Esophagus muscularis mucosa (tissue), 4 donors: ENCODE measurements at regions not wholly inside any gene's neighbourhood (a gene's known extent, or its start where the extent isn't known, plus 50 kb on each side); places are given as distances from the start of the nearest gene placed in this dataset.

Experiments used
- DNase-seq: peaks from one replicate; pipeline ENCODE4 v3.0.0-alpha.2; 2017; ENCODE audit errors: extremely low spot score
- H3K27ac ChIP-seq, 4 donors: fragments of 200-600 bp; sonication (generic); replicated peaks in 1 of 4; 1 replicate in 3 of 4; 2 replicates in 1 of 4; pipeline ENCODE4 v1.5.1; 2016 to 2019; ENCODE audit warnings: mild to moderate bottlenecking in 1 of 4
- H3K27me3 ChIP-seq, 4 donors: fragments of 200-600 bp; sonication (generic); one replicate each; pipeline versions ENCODE4 v1.5.1 to v1.6.0; 2016 to 2019
- H3K36me3 ChIP-seq, 4 donors: fragments of 200-600 bp; sonication (generic); one replicate each; pipeline ENCODE4 v1.5.1; 2016 to 2019
- H3K4me1 ChIP-seq, 4 donors: fragments of 200-600 bp; sonication (generic); one replicate each; pipeline ENCODE4 v1.5.1; 2016 to 2019
- H3K4me3 ChIP-seq, 4 donors: fragments of 200-600 bp; sonication (generic); 1 replicate in 2 of 4; 2 replicates in 2 of 4; pipeline ENCODE4 v1.5.1; 2016 to 2019; ENCODE audit warnings: mild to moderate bottlenecking in 4 of 4, moderate library complexity in 1 of 4
- H3K9me3 ChIP-seq, 4 donors: fragments of 200-600 bp; sonication (generic); 1 replicate in 3 of 4; 2 replicates in 1 of 4; pipeline ENCODE4 v1.5.1; 2016 to 2019
- EP300 ChIP-seq: sonication (generic); formaldehyde crosslinking; IDR thresholded peaks from one replicate; pipeline ENCODE4 v1.6.1; 2017; ENCODE audit warnings: antibody characterized with exemption
- POLR2A ChIP-seq: fragments of 450-650 bp; IDR thresholded peaks from one replicate; pipeline ENCODE4 v1.6.1; 2017; ENCODE audit warnings: antibody characterized with exemption, moderate library complexity, mild to moderate bottlenecking, low read depth
- POLR2AphosphoS5 ChIP-seq, 2 donors: sonication (generic); formaldehyde crosslinking; IDR thresholded peaks; one replicate each; pipeline ENCODE4 v1.6.1; 2017; ENCODE audit warnings: antibody characterized with exemption in 2 of 2
- WGBS: methylation state at CpG from one replicate; pipeline ENCODE4 v1.1.5; 2018; 5-methylcytosine and 5-hydroxymethylcytosine counted together
- intact Hi-C: fragments of 100-400 bp; cut with DNase I; formaldehyde crosslinking; loops from one replicate; pipeline ENCODE4 v1.15.1; 2023
- TF ChIP-seq, protein P1 (sequence below), 3 experiments: fragments of 200-600 bp in 2 of 3; fragments of 450-650 bp in 1 of 3; sonication (generic) in 2 of 3; IDR thresholded peaks; one replicate each; pipeline ENCODE4 v1.5.1; 2017 to 2019; ENCODE audit warnings: antibody characterized with exemption in 3 of 3, mild to moderate bottlenecking in 2 of 3, moderate library complexity in 1 of 3

DNA sequence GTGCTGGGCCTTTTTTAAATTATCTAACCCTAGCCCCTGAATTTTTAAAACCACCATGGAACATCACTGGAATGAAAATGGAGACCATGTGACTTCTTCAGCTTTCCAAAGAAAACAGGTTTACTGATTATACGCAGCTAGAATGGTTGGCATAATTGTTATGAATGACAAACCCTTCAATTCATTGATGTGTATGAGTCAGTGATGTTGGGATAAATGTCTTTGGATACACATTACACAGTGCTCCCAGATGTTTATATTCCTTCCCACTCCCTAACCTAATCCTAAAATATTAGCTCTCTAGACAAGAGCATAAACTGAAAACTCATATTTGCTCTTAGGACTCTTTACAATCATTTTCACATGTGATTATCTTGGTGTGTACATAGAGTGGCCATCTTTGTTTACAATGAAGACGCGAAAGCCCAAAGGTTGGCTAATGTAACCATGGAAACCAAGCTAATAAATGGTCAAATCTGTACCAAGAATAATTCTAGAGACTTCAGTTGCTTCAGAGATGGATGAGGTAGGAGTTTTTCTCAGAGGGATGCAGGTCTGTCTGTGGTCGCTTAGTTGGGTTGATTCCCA lies 131.2 kb upstream of the HMHB1 start:
- no peaks in the 10 kb centered on the region for H3K36me3 ChIP-seq

DNA sequence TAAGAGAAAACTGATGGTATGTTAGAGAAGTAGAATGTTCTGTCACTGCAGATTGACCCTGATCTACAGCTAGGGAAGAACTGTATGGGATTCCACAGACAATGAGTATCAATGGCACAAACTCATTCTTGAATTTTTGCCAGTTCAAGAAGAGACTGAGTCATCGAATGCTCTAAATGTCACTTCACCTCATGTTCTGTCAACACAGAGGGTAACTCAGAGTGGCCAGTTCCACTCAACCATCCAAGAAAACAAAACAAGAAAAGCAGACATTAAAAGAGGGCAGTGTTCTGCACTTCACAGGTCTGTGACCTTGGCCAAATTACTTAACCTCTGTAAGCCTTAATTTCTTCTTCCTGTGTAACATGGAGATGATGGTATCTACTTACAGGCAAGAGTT lies 132.2 kb upstream of the HMHB1 start:
- no peak overlapping the region for H3K27ac ChIP-seq
- TF ChIP-seq POLR2A, result no peak
- TF ChIP-seq EP300, result no peak
- TF ChIP-seq POLR2AphosphoS5 (IDR thresholded peaks at IDR 0.05), result no peak
- TF ChIP-seq, protein P1, sequence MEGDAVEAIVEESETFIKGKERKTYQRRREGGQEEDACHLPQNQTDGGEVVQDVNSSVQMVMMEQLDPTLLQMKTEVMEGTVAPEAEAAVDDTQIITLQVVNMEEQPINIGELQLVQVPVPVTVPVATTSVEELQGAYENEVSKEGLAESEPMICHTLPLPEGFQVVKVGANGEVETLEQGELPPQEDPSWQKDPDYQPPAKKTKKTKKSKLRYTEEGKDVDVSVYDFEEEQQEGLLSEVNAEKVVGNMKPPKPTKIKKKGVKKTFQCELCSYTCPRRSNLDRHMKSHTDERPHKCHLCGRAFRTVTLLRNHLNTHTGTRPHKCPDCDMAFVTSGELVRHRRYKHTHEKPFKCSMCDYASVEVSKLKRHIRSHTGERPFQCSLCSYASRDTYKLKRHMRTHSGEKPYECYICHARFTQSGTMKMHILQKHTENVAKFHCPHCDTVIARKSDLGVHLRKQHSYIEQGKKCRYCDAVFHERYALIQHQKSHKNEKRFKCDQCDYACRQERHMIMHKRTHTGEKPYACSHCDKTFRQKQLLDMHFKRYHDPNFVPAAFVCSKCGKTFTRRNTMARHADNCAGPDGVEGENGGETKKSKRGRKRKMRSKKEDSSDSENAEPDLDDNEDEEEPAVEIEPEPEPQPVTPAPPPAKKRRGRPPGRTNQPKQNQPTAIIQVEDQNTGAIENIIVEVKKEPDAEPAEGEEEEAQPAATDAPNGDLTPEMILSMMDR (IDR thresholded peaks at IDR 0.05), result no peak
- H3K36me3 ChIP-seq, result no peaks in the 10 kb centered on the region
- DNase-seq, result no peak
- H3K27me3 ChIP-seq, result no peaks in the 10 kb centered on the region
- intact Hi-C loops, result no loop called here
- peaks cover 19 to 26% (median 22%) of the 10 kb centered on the region in 4 donors for H3K4me1 ChIP-seq
- no peak overlapping the region for H3K4me3 ChIP-seq
- H3K9me3 ChIP-seq, result no peaks in the 10 kb centered on the region
- 80% methylated on average over 1 of the region's 1 CpG for WGBS

More for the DNA sequence above, 131.2 kb upstream of the HMHB1 start:
- 93% methylated on average over 4 of the region's 4 CpGs for WGBS
- no peaks in the 10 kb centered on the region for H3K9me3 ChIP-seq
- TF ChIP-seq POLR2AphosphoS5 (IDR thresholded peaks at IDR 0.05) (no peak), POLR2A (no peak), EP300 (no peak)
- TF ChIP-seq, protein P1 (IDR thresholded peaks at IDR 0.05), result no peak
- H3K4me1 ChIP-seq, result peaks cover 19 to 26% (median 22%) of the 10 kb centered on the region in 4 donors
- no peak for DNase-seq
- H3K27ac ChIP-seq, result no peak overlapping the region
- no peak overlapping the region for H3K4me3 ChIP-seq
- intact Hi-C loops, result no loop called here
- H3K27me3 ChIP-seq, result no peaks in the 10 kb centered on the region

DNA sequence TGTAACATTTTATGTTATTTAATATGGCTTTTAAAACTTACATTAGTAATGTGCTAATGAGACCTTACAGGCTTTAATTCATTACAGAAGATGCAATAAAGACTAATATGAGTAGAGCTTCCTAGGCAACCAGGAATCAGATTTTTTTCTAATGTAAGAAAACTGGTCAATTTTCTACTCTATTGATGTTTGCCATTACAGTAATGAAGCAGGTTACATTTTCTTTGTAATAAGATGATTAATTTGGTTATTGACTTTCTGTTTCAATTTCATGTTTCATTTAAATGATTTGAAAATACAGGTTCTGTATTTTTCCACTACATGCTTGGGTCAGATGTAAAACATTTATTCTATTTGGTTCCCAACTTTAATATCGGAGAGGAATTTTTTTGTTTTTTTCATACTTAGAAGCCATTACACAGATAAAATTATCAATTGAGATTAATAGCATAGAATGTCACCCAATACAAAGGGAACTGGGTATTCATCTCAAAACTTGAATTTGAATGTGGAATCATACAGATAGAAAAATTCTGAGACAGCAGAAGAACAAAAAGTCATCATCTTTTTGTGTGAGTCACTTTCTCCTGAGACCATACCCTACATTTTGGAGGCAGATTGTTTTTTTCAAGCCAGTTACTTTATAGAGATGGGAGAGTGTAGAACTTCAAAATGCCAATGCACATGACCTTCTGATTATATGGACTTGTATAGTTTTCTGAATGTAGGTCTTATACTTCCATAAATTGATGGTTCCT lies 133.6 kb upstream of the HMHB1 start:
- Histone ChIP-seq H3K9me3 (no peaks in the 10 kb centered on the region), H3K36me3 (no peaks in the 10 kb centered on the region), H3K4me1 (peaks cover 19 to 26% (median 22%) of the 10 kb centered on the region in 4 donors), H3K4me3 (no peak overlapping the region), H3K27me3 (no peaks in the 10 kb centered on the region), H3K27ac (no peak overlapping the region)
- DNase-seq, result no peak
- intact Hi-C loops, result no loop called here
- 92% methylated on average over 1 of the region's 1 CpG for WGBS
- TF ChIP-seq POLR2AphosphoS5 (IDR thresholded peaks at IDR 0.05) (no peak), EP300 (no peak), POLR2A (no peak)
- TF ChIP-seq, protein P1 (IDR thresholded peaks at IDR 0.05), result no peak

DNA sequence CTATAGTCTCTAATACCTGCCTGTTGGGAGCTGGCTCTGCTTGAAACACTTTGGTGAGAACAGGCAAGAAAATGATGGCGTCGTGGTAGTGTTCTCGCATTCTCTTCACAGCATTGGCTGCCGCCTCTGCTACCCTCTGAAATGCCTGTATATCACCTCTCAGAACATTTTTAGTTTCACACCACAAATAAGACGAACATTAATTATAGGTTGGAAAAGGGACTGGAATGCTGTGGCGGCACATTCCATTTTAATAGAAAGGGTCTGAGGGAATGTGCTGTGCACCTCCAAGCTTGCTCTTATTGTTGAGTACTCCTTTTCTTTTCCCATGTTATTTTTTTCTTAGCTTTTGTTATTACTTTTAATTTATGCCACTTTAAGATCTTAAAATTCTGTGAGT lies 134.6 kb upstream of the HMHB1 start:
- H3K27ac ChIP-seq, result no peak overlapping the region
- TF ChIP-seq POLR2AphosphoS5 (IDR thresholded peaks at IDR 0.05) (no peak), EP300 (no peak), POLR2A (no peak)
- TF ChIP-seq, protein P1 (IDR thresholded peaks at IDR 0.05), result no peak
- WGBS, result 93% methylated on average over 6 of the region's 6 CpGs
- H3K4me1 ChIP-seq, result peaks cover 11 to 20% (median 14%) of the 10 kb centered on the region in 4 donors
- DNase-seq, result no peak
- no peaks in the 10 kb centered on the region for H3K36me3 ChIP-seq
- H3K4me3 ChIP-seq, result no peak overlapping the region
- no peaks in the 10 kb centered on the region for H3K9me3 ChIP-seq
- intact Hi-C loops, result no loop called here
- H3K27me3 ChIP-seq, result no peaks in the 10 kb centered on the region
